ENCODE measurements at regions not wholly inside any gene's neighbourhood (a gene's known extent, or its start where the extent isn't known, plus 50 kb on each side); places are given as distances from the start of the nearest gene placed in this dataset.

DNA sequence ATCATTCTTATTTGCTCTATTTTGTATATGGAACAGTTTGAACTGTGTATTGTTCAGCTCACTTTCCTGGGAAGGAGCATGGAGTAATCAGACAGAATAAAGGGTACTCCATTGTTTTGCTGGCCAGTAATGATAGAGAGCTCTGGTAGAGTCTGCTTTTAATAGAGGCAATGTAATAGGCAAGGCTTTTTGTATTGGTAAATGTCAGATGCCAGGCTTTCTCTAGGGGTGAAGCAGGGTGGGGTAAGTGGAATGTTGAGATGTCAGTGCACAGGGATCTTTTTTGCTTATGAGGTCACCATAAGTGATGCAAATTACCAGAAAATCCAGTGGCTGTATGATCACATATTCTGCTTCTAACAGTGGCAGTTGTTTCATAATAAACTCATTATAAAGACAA, 1088.3 kb upstream of the SORCS1 start:
- TF ChIP-seq, protein P1, sequence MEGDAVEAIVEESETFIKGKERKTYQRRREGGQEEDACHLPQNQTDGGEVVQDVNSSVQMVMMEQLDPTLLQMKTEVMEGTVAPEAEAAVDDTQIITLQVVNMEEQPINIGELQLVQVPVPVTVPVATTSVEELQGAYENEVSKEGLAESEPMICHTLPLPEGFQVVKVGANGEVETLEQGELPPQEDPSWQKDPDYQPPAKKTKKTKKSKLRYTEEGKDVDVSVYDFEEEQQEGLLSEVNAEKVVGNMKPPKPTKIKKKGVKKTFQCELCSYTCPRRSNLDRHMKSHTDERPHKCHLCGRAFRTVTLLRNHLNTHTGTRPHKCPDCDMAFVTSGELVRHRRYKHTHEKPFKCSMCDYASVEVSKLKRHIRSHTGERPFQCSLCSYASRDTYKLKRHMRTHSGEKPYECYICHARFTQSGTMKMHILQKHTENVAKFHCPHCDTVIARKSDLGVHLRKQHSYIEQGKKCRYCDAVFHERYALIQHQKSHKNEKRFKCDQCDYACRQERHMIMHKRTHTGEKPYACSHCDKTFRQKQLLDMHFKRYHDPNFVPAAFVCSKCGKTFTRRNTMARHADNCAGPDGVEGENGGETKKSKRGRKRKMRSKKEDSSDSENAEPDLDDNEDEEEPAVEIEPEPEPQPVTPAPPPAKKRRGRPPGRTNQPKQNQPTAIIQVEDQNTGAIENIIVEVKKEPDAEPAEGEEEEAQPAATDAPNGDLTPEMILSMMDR (IDR thresholded peaks at IDR 0.05; ENCODE audit: low read depth, low read length, missing input control) = no peak
- TF ChIP-seq, protein P2, sequence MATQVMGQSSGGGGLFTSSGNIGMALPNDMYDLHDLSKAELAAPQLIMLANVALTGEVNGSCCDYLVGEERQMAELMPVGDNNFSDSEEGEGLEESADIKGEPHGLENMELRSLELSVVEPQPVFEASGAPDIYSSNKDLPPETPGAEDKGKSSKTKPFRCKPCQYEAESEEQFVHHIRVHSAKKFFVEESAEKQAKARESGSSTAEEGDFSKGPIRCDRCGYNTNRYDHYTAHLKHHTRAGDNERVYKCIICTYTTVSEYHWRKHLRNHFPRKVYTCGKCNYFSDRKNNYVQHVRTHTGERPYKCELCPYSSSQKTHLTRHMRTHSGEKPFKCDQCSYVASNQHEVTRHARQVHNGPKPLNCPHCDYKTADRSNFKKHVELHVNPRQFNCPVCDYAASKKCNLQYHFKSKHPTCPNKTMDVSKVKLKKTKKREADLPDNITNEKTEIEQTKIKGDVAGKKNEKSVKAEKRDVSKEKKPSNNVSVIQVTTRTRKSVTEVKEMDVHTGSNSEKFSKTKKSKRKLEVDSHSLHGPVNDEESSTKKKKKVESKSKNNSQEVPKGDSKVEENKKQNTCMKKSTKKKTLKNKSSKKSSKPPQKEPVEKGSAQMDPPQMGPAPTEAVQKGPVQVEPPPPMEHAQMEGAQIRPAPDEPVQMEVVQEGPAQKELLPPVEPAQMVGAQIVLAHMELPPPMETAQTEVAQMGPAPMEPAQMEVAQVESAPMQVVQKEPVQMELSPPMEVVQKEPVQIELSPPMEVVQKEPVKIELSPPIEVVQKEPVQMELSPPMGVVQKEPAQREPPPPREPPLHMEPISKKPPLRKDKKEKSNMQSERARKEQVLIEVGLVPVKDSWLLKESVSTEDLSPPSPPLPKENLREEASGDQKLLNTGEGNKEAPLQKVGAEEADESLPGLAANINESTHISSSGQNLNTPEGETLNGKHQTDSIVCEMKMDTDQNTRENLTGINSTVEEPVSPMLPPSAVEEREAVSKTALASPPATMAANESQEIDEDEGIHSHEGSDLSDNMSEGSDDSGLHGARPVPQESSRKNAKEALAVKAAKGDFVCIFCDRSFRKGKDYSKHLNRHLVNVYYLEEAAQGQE (IDR thresholded peaks at IDR 0.05) = no peak
- TF ChIP-seq JUND (IDR thresholded peaks at IDR 0.05) (no peak), TAF1 (conservative IDR thresholded peaks at IDR 0.05) (no peak)
- TF ChIP-seq, protein P3, sequence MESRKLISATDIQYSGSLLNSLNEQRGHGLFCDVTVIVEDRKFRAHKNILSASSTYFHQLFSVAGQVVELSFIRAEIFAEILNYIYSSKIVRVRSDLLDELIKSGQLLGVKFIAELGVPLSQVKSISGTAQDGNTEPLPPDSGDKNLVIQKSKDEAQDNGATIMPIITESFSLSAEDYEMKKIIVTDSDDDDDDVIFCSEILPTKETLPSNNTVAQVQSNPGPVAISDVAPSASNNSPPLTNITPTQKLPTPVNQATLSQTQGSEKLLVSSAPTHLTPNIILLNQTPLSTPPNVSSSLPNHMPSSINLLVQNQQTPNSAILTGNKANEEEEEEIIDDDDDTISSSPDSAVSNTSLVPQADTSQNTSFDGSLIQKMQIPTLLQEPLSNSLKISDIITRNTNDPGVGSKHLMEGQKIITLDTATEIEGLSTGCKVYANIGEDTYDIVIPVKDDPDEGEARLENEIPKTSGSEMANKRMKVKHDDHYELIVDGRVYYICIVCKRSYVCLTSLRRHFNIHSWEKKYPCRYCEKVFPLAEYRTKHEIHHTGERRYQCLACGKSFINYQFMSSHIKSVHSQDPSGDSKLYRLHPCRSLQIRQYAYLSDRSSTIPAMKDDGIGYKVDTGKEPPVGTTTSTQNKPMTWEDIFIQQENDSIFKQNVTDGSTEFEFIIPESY (IDR thresholded peaks at IDR 0.05) = no peak

All from liver (tissue), 3 donors.